Hematopoietic multipotent progenitor cell treated with erythropoietin and hydrocortisone succinate and interleukin-3 and kit ligand, for 4 days (in vitro differentiated cells): ENCODE measurements at regions not wholly inside any gene's neighbourhood (a gene's known extent, or its start where the extent isn't known, plus 50 kb on each side); places are given as distances from the start of the nearest gene placed in this dataset.
"Not testable (repeated sequence)": the region's sequence is repeated elsewhere in the genome, so short reads cannot be mapped to it uniquely, and the experiment has no call there.

Experiments used
- DNase-seq: peaks from one replicate; pipeline ENCODE4 v3.0.0-alpha.2; 2015

DNA sequence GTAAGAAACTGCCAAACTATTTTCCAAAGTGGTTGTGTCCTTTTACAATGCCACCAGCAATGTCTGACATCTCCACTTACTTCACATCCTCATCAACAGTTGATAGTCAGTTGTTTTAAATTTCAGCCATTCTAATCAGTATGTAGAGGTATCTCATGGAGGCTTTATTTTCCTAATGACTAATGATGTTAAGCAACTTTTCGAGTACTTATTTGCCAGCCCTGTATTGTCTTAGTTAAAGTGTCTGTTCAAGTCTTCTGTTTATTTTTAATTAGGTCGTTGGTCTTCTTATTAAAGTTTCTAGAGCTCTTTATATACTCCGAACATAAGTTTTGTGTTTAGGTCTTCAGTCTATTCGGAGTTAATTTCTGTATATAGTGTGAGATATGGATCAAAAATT is 54.9 kb upstream of the NBPF12 start:
- DNase-seq = not testable (repeated sequence)

DNA sequence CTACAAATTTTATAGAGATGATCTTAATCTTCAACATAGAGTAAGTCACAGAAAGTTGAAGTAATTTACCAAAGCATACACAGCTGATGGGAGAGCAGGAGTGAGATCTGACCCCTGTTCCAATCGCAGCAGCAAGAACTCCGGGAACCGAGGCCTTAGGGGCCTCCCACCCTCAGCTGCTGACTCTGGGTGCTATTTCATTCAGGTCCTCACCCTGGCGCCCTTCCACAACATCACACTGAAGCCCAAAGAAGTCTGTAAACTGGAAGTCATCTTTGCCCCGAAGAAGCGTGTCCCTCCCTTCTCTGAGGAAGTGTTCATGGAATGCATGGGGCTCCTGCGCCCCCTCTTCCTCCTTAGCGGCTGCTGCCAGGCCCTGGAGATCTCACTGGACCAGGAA is 57.0 kb upstream of the NBPF12 start:
- not testable (repeated sequence) for DNase-seq

DNA sequence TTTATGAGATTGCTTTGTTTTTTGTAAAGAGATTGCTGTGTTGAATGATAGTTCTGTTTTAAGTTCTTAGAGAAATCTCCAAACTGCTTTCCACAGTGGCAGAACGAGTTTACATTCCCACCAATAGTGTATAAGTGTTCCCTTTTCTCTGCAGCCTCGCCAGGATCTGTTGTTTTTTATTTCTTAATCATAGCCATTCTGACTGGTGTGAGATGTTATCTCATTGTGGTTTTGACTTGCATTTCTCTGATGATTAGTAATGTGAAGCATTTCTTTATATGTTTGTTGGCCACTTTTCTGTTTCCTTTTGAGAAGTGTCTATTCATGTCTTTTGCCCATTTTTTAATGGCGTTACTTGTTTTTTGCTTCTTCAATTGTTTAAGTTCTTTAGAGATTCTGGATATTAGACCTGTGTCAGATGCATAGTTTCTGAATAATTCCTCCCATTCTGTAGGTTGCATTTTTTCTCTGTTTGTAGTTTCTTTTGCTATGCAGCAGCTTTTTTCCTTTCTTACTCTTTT is 74.3 kb upstream of the NBPF12 start:
- DNase-seq = peak; percentile 2

DNA sequence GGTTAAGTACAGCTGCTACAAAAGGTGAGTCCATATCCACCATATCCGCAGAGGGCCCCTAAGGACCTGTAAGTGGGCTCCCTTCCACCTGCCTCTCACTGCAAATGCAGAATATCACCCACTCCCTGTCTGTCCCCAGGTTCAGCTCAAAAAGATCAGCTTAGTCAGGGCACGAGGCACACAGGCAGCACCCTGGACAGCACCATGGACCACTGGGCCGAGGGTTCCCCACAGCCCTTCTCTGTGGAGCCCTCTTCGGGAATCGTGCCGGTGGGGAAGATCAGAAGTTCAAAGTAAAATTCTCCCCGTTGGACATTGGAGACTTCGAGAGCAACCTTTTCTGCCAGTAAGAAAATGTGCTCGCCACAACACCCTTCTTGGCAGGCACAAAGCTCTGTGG is 85.0 kb upstream of the NBPF12 start:
- peak; percentile 1 for DNase-seq

DNA sequence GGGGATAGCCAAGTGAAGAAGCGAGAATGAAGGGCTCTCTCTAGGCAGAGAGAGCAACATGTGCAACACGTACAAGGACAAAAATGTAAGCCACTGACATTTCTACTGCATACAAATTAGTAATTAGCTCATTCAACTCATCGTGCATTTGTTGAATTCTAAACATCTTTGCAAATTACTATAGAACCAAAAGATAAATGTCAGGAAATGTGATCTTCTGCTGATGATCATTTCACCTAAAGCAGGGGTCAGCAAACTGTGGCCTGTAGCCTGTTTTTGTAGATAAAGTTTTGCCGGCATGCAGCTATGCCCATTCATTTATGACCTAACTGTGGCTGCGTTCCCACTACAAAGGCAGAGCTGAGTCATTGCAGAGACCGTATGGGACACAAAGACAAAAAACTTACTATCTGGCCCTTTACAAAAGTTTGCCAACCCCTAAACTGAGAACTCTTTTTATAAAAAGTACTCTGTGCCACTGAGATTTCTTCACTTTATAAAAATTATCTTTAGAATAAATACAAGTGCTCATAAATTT is 87.7 kb upstream of the NBPF12 start:
- DNase-seq = peak; percentile 40

DNA sequence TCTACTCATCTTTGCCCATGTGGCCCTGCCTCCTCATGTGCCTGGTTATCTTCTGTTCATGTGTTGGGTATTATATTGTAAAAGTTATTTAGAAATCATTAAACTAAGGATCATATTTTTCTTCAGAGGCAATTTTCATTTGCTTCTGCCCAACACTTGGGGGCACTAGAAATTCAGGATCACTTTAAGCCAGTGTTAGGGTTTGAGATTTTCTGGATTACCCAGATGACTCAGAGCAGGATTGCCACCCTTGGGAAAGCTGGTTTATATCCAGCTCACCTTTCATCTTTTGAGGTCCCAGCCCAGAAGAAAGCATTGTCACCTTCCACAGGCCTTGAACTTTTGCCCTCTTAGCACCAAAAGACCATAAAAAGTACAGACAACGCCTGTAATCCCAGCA is 99.4 kb upstream of the NBPF12 start:
- not testable (repeated sequence) for DNase-seq

DNA sequence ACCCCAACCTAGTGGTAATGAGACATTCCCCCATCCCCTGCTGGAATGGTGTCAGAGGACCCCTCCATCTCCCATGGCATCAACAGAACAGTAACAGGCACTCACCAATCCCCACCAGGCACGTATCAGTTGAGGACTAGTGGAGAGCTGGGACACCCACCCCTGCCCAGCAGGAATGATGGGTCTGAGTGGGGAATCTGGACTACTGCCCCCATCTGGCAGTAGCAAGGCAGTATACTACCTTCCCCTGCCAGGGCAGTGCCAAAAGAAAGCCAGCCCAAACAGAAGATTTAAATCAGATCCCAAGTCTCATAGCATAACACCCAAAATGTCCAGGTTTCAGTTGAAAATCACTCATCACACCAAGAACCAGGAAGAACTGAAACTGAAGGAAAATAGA is 111.2 kb upstream of the NBPF12 start:
- not testable (repeated sequence) for DNase-seq

DNA sequence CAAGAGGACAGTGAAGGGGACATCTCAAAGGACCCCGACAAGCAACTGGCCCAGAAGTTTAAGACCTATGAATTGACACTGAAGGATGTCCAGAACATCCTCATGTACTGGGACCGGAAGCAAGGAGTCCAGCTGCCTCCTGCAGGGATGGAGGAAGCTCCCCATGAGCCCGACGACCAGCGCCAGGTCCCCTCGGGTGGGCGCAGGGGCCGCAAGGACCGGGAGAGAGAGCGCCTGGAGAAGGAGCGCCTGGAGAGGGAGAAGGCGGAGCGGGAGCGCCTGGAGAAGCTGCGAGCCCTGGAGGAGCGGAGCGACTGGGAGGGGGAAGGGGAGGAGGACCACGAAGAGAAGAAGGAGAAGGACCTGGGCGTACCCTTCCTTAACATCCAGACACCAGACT is 143.9 kb upstream of the NBPF12 start:
- not testable (repeated sequence) for DNase-seq

DNA sequence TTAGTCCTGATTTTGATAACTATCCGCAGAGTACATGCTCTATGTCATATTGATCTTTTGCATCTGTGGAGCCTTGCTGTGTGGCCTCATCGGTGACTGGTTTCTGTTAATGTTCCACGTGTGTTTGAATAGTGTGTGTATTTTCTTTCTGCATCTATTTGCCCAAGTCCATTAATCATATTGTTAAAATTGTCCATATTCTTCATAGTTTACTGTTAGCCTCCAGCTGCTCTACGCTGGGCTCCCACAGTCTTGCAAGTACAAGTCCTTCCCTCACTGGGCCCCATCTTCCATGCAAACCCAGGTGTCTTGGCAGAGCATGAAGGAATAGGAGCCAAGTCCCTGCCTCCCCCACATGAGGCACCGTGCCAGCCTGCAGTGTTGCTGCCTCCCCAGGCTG is 145.4 kb upstream of the NBPF12 start:
- not testable (repeated sequence) for DNase-seq

DNA sequence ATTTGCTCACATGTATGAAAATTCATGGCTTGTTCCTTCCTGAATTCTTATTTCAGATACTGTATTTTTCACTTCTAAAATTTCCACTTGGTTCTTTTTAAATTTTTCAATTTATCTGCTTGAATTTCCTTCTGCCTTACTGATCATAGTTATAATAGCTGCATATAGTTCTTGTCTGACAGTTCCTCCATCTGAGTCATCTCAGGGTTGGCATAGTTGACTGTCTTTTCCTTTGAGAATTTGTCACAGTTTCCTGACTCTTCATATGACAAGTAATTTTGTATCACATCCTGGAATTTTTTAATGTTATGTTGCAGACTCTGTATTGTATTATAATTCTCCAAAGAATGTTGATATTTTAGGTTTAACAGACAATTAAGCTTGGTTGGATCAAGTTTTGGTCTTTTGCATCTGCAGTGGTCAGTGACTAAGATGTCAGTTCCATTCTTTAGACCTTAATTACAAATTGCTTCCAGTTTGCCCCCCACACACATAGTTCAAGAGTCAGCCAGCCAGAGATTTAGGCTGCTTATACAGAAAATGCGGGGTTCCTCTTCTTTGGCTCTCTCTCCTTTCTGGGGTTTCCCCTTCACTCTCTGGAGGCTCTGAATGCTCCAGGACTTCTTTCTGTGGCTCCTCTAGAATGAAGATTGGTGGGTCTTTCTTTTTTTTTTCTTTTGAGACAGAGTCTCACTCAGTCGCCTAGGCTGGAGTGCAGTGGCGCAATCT is 153.7 kb upstream of the NBPF12 start:
- DNase-seq = not testable (repeated sequence)

DNA sequence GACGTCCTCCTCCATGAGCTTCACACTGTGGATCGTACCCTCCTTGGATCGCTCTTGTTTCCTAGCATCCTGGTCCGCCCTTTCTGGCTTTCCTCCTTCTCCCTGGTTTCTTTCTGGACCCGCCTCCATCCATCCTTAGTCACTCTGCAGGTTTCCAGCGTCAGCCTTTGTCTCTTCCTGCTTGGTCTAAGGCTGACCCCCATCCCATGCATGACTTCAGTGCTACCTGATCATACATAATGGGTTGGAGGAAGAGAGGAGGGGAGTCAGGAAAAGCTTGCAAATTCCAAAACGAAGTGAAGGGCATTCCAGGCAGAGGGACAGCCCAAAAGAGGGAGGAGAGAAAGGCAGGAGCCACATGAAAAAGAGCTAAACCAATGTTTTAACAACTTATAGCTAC is 156.9 kb upstream of the NBPF12 start:
- not testable (repeated sequence) for DNase-seq

DNA sequence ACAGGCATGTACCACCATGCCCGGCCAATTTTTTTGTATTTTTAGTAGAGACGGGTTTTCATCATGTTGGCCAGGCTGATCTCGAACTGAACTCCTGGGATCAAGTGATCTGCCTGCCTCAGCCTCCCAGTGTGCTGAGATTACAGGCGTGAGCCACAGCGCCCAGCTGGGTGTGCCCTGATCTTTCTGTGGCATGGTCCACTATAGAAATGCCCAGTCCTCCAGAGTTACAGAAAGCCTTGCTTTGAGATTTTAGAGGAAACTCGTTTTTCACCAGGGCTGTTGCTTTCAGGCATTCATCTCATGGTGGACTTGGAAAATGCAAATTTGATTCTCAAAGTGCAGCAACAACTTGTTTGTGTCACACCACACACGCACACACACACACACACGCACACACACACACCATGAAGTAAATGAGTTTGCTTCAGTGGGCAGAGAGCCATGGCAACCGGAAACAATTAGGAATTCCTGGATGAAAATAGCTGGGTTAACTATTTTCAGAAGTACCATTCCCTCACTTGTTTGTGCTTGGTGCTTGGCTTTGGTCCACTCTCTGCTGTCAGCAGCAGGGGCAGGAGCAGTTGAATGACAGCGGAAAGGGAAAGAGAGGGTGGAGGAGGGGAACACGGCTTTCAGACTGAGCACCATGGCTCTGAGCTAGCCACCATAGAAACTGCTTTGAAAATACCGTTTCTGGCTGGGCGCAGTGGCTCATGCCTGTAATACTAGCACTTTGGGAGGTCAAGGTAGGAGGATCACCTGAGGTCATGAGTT is 160.1 kb upstream of the NBPF12 start:
- DNase-seq = not testable (repeated sequence)

DNA sequence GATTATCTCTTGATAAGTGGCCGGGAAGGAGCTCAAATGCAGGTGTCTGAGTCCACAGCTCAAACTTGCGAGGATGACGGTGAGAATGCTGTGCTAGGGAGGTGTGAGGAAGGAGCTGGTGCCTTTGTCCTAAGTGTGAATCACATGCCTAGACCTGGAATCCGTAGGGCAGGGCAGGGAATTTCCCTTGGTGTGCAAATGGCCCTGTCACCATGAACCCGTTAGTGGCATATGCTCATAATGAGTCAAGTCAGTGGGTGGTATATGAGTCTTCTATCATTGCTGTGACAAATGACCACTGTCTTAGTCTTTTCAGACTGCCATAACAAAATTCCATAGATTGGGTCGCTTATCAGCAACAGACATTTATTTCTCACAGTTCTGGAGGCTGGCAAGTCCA is 163.1 kb upstream of the NBPF12 start:
- not testable (repeated sequence) for DNase-seq

DNA sequence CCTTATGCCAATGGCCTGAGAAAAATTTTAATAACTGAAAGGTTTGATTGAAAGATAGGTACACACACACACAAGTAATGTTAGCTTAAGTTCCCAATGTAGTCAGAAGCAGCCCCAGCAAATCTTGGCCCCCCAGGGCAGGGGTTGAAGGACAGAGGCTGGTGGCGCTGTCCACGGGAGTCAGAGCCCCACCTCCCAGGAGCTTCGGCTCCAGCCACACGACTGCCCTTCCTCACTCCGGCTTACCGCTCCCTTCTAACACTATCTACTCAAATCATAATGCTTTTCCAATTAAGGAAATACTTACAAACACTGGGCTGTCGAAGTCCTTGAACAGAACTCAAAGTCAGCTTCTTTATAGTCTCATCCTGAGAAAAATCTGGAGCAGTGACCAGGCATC is 163.9 kb upstream of the NBPF12 start:
- DNase-seq = not testable (repeated sequence)

DNA sequence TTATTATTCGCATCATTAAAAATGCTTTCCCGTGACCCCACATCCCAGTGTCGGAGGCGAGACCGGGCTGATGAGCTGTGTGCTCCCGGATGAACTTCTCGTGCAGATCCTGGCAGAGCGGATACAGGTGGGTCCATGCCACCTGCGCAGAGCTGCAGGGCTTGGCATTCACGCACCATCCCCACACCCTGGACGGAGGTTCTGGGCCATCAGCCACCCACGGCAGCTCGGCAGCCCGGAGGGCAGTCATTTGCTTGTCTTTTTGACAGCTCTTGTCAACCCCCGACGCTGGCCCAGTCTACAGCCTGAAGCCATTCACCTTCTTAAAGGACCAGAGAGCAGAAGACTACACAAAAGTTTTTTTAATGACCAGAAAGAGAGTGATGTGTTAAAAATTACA is 166.7 kb upstream of the NBPF12 start:
- not testable (repeated sequence) for DNase-seq

DNA sequence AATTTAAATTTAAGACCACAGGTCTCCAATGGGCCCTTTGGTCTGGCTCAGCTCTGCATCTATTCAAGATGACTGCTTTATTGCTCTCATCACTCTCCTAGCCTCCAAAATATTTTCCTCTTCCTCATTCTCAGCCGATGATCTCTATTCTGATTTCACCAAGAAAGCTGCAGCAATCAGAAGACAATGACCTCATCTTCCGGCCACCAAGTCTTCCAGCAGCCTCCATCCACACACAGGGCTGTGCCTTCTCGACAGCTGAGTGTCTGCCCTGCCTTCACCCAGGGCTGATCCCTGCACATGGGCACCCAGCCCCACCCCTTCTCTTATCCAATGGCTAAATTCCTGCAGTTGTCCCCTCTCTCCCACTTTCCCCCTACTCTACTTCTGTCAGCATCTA is 167.1 kb upstream of the NBPF12 start:
- not testable (repeated sequence) for DNase-seq

DNA sequence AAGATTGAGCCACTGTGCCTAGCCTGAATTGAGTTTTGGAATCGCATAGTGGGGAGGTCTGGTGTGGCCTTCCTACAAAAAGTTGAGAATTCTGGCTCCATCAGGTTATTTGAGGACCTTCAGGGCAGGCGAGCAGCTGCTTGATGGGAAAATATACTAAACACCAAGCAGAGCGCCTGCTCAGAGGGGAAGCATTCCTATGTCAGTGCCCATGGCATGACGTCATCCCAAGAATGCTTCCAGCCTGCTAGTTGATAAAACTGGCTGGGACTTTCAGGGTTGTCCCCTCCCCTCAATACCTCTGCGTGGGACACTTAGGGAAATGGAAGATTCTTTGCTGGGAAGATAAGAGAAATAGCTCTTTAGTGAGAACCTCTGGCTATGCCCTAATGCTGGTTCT is 174.9 kb upstream of the NBPF12 start:
- DNase-seq = not testable (repeated sequence)

DNA sequence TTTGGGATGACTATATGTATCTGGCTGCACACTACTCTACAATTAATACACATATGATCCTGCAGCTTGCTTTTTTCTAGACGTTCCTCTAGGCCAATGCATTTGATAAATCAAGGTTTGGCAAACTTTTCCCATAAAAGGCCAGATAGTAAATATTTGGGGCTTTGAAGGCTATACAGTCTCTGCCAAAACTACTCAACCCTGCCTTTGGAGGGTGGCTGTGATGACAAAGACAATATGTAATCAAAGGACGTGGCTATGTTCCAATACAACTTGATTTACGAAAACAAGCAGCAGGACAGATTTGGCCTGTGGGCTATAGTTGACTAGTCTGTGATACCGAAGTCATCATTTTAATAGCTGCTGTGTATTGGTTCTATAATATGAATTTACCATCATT is 181.3 kb upstream of the NBPF12 start:
- not testable (repeated sequence) for DNase-seq

DNA sequence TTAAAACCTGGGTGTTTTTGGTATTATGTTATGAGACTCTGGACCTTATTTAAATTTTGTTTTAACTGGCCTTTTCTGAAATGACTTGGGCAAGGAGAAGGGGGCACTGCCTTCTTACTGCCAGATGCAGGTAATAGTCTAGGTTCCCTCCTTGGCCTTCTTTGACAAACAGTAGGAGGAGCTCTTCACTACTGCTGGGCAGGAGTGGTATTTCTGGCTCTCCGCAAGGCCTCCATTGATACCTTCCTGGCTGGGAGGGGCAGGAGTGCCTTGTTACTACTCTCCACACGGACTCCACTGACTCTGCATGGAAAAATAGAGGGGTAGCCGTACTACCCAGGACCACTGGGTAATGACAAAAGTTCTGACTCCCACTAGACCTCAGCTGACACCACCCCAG is 189.4 kb upstream of the NBPF12 start:
- DNase-seq = not testable (repeated sequence)

DNA sequence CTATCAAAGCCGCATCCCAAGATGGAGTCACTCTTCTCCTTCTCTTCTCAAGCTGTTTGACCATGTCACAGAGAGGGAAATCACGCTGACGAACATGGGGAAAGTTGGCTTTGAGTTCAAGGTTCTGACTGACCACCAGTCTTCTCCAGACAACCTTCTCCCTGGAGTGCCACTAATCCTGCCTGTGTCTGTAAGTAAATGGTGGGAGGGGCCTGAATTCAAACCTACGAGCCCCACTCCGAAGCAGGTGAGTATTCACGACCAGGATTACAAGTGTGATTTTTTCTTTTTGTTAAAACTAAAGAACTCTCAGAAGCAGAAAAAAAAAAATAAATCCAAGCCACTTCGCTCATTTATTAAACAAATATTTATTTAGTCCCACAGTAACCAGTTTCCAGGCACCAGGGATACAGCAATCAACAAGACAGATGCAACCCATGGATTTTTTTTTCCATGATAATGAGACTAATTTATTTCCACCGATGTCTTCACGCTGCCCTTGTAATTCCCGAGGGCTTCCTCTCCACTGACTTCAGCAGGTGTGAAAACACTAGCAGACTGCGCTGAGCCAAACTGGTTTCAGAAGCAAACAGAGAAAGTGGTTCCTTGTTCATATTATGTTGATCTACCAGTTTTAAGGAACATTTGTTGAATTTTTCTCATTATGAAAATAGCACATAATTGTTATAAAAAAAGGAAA is 206.0 kb upstream of the NBPF12 start:
- not testable (repeated sequence) for DNase-seq

DNA sequence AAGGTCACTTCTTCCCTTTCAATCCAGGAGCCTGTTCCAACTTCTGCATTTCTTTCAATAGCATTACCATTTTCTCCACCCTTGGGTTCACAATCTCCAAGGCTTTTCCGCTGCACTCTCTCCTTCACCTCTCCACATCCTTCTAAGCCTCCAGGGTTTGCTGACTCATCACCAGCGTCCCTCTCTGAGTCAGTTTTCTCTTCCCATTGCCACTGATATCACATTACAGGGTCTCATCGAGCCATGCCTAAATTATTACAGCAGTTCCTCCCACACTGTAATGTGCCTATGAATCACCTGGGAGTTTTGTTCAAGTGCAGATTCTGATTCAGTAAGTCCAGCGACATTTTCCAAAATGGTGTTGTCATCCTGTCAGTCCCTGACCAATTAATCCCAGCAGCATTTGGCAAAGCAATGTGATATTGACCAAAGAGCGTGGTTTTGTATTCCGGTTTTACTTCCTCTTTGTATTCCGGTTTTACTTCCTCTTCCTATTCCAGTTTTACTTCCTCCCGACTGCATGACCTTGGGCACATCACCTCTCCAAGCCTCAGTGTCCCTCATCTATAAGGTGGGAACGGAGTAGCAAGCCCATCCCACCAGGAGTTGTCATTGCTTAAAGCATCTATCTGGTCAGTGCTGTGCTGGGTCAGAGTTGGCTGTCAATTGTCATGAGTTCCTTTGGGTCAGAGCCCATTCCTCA is 208.3 kb upstream of the NBPF12 start:
- DNase-seq = not testable (repeated sequence)

DNA sequence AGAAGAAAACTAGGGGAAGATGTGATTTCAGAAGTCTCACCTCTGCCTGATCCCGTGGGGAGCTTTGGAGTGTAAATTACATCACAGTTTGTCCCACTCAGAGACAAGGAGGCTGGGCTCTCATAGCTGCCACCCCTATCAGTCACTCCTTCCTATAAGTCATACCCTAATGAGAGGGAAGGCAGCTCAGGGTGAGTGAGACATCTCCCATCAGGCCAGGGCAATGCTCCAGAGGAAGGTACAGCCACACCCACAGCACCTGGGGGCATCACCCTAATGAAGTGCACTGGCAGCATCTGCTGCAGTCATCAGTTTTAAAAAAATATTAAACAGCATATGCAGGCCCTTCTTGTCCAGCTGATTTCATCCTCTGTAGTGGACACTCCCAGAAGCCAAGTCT is 223.1 kb upstream of the NBPF12 start:
- not testable (repeated sequence) for DNase-seq
